GM12891 (cell line): ENCODE measurements at regions not wholly inside any gene's neighbourhood (a gene's known extent, or its start where the extent isn't known, plus 50 kb on each side); places are given as distances from the start of the nearest gene placed in this dataset.

ENCODE experiments used
- POLR2A ChIP-seq: IDR thresholded peaks from 2 replicates; pipeline ENCODE4 v1.6.1; 2011; ENCODE audit warnings: low read depth, low read length, control low read depth
- POLR2AphosphoS5 ChIP-seq: IDR thresholded peaks from 2 replicates; pipeline ENCODE4 v1.6.1; 2011; ENCODE audit warnings: low read depth, low read length, control low read depth
- POU2F2 ChIP-seq: IDR thresholded peaks from 2 replicates; pipeline ENCODE4 v1.6.1; 2011; ENCODE audit warnings: low read depth, mild to moderate bottlenecking, control low read depth, low read length, moderate library complexity

DNA sequence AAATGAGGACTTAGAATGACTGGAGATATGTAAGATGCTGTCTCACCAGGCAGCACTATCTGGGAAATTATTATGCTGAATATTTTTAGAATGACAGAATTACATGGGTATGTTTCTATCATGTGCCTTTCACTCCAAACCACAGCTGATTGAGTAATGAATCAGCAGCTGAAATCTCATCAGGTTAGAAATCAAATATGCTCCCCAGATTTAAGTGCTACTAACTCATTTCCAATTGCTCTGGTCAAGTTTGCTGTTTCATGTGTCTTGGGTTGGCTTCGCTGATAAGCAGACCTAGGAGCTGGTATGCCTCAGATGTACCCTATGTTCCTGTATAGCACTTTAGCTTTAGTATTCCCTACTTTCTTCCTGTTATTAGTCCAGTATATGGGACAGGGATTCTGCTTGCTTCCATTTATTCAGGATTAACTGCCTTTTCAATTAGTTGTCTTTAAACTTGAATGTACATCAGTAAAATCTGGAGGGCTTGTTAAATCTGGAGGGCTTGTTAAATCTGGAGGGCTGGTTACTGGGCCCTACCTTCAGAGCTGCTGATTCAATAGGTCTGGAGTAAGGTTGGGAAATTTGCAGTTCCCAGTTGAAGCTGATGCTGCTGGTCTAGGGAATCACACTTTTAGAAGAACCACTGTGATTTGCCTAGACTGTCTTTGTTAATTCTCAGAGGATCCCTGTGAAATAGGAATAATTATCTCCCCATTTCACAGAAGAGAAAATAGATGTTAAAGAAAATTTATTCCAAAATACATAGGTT is 172.9 kb downstream of the DKK1 start:
- TF ChIP-seq POLR2AphosphoS5 (no peak), POLR2A (no peak), POU2F2 (no peak)
